ENCODE measurements at regions not wholly inside any gene's neighbourhood (a gene's known extent, or its start where the extent isn't known, plus 50 kb on each side); places are given as distances from the start of the nearest gene placed in this dataset.

- TF ChIP-seq, protein P1, sequence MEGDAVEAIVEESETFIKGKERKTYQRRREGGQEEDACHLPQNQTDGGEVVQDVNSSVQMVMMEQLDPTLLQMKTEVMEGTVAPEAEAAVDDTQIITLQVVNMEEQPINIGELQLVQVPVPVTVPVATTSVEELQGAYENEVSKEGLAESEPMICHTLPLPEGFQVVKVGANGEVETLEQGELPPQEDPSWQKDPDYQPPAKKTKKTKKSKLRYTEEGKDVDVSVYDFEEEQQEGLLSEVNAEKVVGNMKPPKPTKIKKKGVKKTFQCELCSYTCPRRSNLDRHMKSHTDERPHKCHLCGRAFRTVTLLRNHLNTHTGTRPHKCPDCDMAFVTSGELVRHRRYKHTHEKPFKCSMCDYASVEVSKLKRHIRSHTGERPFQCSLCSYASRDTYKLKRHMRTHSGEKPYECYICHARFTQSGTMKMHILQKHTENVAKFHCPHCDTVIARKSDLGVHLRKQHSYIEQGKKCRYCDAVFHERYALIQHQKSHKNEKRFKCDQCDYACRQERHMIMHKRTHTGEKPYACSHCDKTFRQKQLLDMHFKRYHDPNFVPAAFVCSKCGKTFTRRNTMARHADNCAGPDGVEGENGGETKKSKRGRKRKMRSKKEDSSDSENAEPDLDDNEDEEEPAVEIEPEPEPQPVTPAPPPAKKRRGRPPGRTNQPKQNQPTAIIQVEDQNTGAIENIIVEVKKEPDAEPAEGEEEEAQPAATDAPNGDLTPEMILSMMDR (IDR thresholded peaks at IDR 0.05 in 4 of 5, conservative IDR thresholded peaks at IDR 0.05 in 1 of 5), result no peak
- no peak for TF ChIP-seq POLR2A (IDR thresholded peaks at IDR 0.05)
These were observed 104.9 kb upstream of the MBL2 start for GRCh38 chr10:52877451-52877850.
